ENCODE measurements at regions not wholly inside any gene's neighbourhood (a gene's known extent, or its start where the extent isn't known, plus 50 kb on each side); places are given as distances from the start of the nearest gene placed in this dataset.

DNA sequence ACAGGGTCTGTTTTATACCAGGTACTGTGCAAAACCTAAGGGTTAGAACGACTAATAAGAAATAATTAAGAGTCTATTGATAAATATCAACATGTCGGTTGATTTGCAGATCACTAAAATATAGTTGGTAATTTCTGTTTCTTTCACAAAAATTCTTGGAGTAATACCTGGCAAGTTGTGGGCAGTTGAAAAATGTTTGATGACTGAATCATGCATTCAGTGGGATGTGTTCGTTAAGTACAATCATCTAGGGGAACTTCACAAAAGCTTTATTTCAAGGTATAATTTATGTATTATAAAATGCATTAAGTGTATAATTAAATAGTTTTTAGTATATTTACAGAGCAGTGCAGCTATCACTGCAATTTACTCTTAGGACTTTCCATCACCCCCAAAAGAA is 120.0 kb downstream of the KCNA5 start:
- no peak overlapping the region for H3K27ac ChIP-seq (ENCODE audit: low read depth, low read length)
- H3K27me3 ChIP-seq (ENCODE audit: insufficient read depth, low read length): no peaks in the 10 kb centered on the region
- no peaks in the 10 kb centered on the region for H3K4me1 Mint-ChIP-seq
- no peak overlapping the region for H3K4me3 ChIP-seq (ENCODE audit: low read length in 2 of 2)
- no peaks in the 10 kb centered on the region for H3K36me3 ChIP-seq (ENCODE audit: insufficient read depth, low read length)
- no peak overlapping the region for H3K4me3 Mint-ChIP-seq
- no peaks in the 10 kb centered on the region for H3K9me3 ChIP-seq (ENCODE audit: control insufficient read depth in 1 of 2, low read length in 2 of 2)
- no peaks in the 10 kb centered on the region for H3K4me1 ChIP-seq (ENCODE audit: insufficient read depth, low read length)
- no peak for DNase-seq
- no peak overlapping the region for H3K27ac Mint-ChIP-seq
- no peaks in the 10 kb centered on the region for H3K36me3 Mint-ChIP-seq
- peaks cover 2 to 8% of the 10 kb centered on the region in 2 donors for H3K27me3 Mint-ChIP-seq
- intact Hi-C loops (cut with micrococcal nuclease): no loop called here
- ChIA-PET CTCF (ENCODE audit: partially characterized antibody) (no interaction called here), POLR2A (ENCODE audit: partially characterized antibody) (no interaction called here)
- peaks cover 0 to 3% (median 0%) of the 10 kb centered on the region in 8 donors for H3K9me3 Mint-ChIP-seq

DNA sequence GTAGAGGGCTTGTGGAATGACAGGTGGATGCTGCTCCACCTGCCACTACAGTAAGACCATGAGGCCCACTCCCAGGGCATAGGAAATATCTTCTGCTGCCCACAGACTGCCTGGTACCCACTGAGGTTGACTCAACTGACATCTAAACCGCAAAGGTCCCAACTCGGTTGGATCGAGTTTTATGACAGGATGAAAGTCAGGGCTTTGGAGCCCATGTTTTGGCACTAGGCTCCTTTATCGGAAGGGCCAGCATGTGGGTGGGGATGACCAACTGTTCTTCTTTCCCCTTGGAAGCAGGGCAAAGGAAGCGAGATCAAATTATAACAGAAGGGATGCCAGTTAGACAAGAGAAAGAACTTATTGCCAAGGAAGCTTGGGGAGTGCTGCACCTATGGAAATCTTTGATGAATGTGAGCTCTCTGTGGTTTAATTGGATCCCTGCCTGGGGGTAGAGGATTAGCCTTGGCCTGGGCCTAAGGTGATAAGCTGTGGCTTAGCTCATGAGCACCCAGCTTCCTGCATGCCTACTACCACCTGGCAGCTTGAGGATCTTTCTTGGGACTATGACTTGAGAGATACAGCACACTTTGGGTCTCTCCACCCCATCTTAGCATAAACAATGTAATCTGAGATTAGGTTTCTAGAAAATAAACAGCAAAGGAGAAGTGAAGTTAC is 121.8 kb downstream of the KCNA5 start:
- H3K4me1 Mint-ChIP-seq: no peaks in the 10 kb centered on the region
- POLR2A ChIA-PET (ENCODE audit: partially characterized antibody): no interaction called here
- no peaks in the 10 kb centered on the region for H3K36me3 ChIP-seq (ENCODE audit: insufficient read depth, low read length)

DNA sequence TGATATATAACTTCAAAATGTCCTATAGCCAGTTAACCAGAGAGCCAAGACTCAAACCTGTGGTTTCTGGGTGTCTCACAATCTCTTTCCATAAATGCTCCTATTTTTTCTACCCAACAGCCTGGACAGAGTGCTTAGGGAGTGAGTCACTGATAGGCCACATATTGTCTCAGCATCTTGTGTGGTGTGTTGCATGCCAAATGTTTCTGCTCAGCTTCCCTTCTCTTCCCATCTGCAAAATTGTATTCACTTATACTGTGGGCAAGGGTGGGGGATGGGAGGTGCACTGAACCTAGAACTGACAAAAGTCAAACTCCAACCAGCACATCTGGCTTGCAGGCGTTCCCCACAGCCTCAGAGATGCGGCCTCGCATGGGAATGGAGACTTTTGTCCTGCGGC is 123.3 kb downstream of the KCNA5 start:
- Mint-ChIP-seq H3K4me3 (no peak overlapping the region), H3K36me3 (no peaks in the 10 kb centered on the region), H3K4me1 (no peaks in the 10 kb centered on the region), H3K9me3 (peaks cover 0 to 1% (median 0%) of the 10 kb centered on the region in 8 donors), H3K27me3 (peaks cover 4 to 6% of the 10 kb centered on the region in 2 donors), H3K27ac (no peak overlapping the region)
- no peaks in the 10 kb centered on the region for H3K4me1 ChIP-seq (ENCODE audit: insufficient read depth, low read length)
- H3K4me3 ChIP-seq (ENCODE audit: low read length in 2 of 2): no peak overlapping the region
- H3K27me3 ChIP-seq (ENCODE audit: insufficient read depth, low read length): no peaks in the 10 kb centered on the region
- H3K27ac ChIP-seq (ENCODE audit: low read depth, low read length): no peak overlapping the region
- no peak for DNase-seq
- intact Hi-C loops (cut with micrococcal nuclease): no loop called here
- H3K9me3 ChIP-seq (ENCODE audit: control insufficient read depth in 1 of 2, low read length in 2 of 2): no peaks in the 10 kb centered on the region
- no peaks in the 10 kb centered on the region for H3K36me3 ChIP-seq (ENCODE audit: insufficient read depth, low read length)
- ChIA-PET CTCF (ENCODE audit: partially characterized antibody) (no interaction called here), POLR2A (ENCODE audit: partially characterized antibody) (no interaction called here)

More for the DNA sequence above, 121.8 kb downstream of the KCNA5 start:
- no peak overlapping the region for H3K27ac Mint-ChIP-seq
- intact Hi-C loops (cut with micrococcal nuclease): no loop called here
- no peaks in the 10 kb centered on the region for H3K36me3 Mint-ChIP-seq
- H3K9me3 Mint-ChIP-seq: peaks cover 0 to 3% (median 0%) of the 10 kb centered on the region in 8 donors
- H3K4me3 ChIP-seq (ENCODE audit: low read length in 2 of 2): no peak overlapping the region
- H3K27ac ChIP-seq (ENCODE audit: low read depth, low read length): no peak overlapping the region
- no peaks in the 10 kb centered on the region for H3K9me3 ChIP-seq (ENCODE audit: control insufficient read depth in 1 of 2, low read length in 2 of 2)
- H3K4me1 ChIP-seq (ENCODE audit: insufficient read depth, low read length): no peaks in the 10 kb centered on the region
- H3K27me3 ChIP-seq (ENCODE audit: insufficient read depth, low read length): no peaks in the 10 kb centered on the region
- CTCF ChIA-PET (ENCODE audit: partially characterized antibody): no interaction called here
- H3K4me3 Mint-ChIP-seq: no peak overlapping the region
- no peak for DNase-seq
- peaks cover 4 to 8% of the 10 kb centered on the region in 2 donors for H3K27me3 Mint-ChIP-seq

DNA sequence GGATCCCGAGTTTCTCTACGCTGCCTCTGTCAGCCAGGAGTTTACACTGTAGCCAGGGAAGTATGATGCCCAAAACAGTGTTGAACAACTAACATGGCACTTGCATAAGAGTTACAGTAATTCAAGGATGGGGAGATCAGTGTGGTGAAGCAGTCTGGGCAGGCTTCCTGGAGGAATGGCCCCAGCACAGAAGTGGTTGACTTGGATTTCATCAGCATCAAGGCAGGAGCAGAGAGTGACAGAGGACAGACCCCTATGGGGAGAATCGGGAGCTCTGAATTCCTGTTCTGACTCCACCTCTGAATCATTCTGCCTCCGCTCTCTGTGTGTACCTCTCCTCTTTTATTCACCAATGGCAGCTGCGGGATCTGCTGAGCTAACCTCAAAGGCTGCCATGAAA is 124.5 kb downstream of the KCNA5 start:
- Histone ChIP-seq H3K4me1 (ENCODE audit: insufficient read depth, low read length) (no peaks in the 10 kb centered on the region), H3K4me3 (ENCODE audit: low read length in 2 of 2) (no peak overlapping the region), H3K9me3 (ENCODE audit: control insufficient read depth in 1 of 2, low read length in 2 of 2) (no peaks in the 10 kb centered on the region), H3K27me3 (ENCODE audit: insufficient read depth, low read length) (no peaks in the 10 kb centered on the region), H3K27ac (ENCODE audit: low read depth, low read length) (no peak overlapping the region), H3K36me3 (ENCODE audit: insufficient read depth, low read length) (no peaks in the 10 kb centered on the region)
- Mint-ChIP-seq H3K4me1 (no peaks in the 10 kb centered on the region), H3K27ac (no peak overlapping the region), H3K27me3 (peaks cover 4 to 5% of the 10 kb centered on the region in 2 donors), H3K4me3 (no peak overlapping the region), H3K9me3 (no peaks in the 10 kb centered on the region), H3K36me3 (no peaks in the 10 kb centered on the region)
- intact Hi-C loops (cut with micrococcal nuclease): no loop called here
- ChIA-PET CTCF (ENCODE audit: partially characterized antibody) (no interaction called here), POLR2A (ENCODE audit: partially characterized antibody) (no interaction called here)
- no peak for DNase-seq

DNA sequence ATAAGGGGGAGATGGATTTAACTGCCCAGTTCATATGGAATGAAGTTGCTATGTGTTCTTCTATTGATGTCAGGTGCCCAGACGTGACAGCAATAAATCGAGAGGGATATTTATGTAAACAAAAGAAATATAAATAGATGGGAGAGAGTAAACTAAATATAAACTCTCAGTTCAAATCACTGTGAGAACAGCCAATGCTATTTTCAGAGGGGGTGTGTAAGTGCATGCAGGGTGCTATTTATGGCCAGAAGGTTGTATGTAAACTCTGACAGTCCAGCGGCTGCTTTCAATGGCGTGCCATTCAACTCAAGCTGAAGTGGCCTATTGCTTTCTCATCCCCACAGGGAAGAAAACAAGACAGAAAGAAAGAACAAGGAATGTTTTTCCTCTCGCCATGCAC is 127.2 kb downstream of the KCNA5 start:
- CTCF ChIA-PET (ENCODE audit: partially characterized antibody): no interaction called here
- peaks cover 4 to 5% of the 10 kb centered on the region in 2 donors for H3K27me3 Mint-ChIP-seq
- no peak for DNase-seq
- no peaks in the 10 kb centered on the region for H3K36me3 ChIP-seq (ENCODE audit: insufficient read depth, low read length)
- intact Hi-C loops (cut with micrococcal nuclease): no loop called here
- H3K9me3 Mint-ChIP-seq: no peaks in the 10 kb centered on the region
- H3K27ac Mint-ChIP-seq: no peak overlapping the region
- no peaks in the 10 kb centered on the region for H3K9me3 ChIP-seq (ENCODE audit: control insufficient read depth in 1 of 2, low read length in 2 of 2)
- no peak overlapping the region for H3K4me3 ChIP-seq (ENCODE audit: low read length in 2 of 2)
- H3K27me3 ChIP-seq (ENCODE audit: insufficient read depth, low read length): no peaks in the 10 kb centered on the region
- POLR2A ChIA-PET (ENCODE audit: partially characterized antibody): no interaction called here
- H3K4me3 Mint-ChIP-seq: no peak overlapping the region
- H3K4me1 Mint-ChIP-seq: no peaks in the 10 kb centered on the region
- H3K36me3 Mint-ChIP-seq: no peaks in the 10 kb centered on the region
- H3K27ac ChIP-seq (ENCODE audit: low read depth, low read length): no peak overlapping the region
- no peaks in the 10 kb centered on the region for H3K4me1 ChIP-seq (ENCODE audit: insufficient read depth, low read length)

DNA sequence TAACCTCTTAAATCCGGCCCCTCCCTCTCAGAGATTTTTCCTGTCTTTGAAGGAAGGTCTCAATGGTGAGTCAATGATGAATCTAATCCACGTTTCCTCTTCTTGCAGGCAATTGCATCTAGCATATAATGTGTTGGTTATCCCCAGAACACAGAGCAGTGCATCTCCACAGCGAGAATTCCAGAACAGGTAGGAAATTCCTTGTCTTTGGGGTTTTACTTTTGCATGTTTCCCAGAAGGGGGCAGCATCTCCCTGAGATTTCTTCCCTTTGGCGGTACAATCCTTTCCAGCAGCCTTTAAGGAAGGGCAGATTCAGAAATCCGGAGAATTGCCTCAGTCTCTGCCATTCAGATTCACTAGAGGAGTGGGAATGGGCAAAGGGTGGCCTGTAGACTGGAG is 128.0 kb downstream of the KCNA5 start:
- intact Hi-C loops (cut with micrococcal nuclease): no loop called here
- Histone ChIP-seq H3K27ac (ENCODE audit: low read depth, low read length) (no peak overlapping the region), H3K36me3 (ENCODE audit: insufficient read depth, low read length) (no peaks in the 10 kb centered on the region), H3K4me3 (ENCODE audit: low read length in 2 of 2) (no peak overlapping the region), H3K9me3 (ENCODE audit: control insufficient read depth in 1 of 2, low read length in 2 of 2) (no peaks in the 10 kb centered on the region), H3K27me3 (ENCODE audit: insufficient read depth, low read length) (no peaks in the 10 kb centered on the region), H3K4me1 (ENCODE audit: insufficient read depth, low read length) (no peaks in the 10 kb centered on the region)
- ChIA-PET POLR2A (ENCODE audit: partially characterized antibody) (no interaction called here), CTCF (ENCODE audit: partially characterized antibody) (no interaction called here)
- peaks cover 4 to 5% of the 10 kb centered on the region in 2 donors for H3K27me3 Mint-ChIP-seq
- H3K36me3 Mint-ChIP-seq: no peaks in the 10 kb centered on the region
- DNase-seq: no peak
- H3K4me1 Mint-ChIP-seq: no peaks in the 10 kb centered on the region
- no peak overlapping the region for H3K27ac Mint-ChIP-seq
- no peaks in the 10 kb centered on the region for H3K9me3 Mint-ChIP-seq
- no peak overlapping the region for H3K4me3 Mint-ChIP-seq

DNA sequence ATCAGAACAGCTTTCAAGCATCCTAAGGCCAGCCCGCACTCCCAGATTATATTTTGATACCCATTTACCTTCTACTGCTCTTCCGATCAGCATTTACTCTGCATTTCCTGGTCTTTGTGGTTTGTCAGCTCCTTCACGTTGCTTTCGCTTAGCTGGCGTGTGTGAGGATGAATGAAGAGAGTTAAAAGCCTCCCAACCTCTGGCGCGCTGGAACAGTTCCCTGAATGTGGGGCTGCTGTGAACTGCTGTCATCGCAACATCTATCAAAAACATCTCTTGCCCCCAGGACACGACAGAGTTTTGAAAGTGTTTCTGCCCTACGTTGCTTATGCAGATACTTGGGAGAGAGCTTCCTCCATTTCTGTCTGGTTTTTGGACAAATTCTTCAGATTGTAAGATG is 129.2 kb downstream of the KCNA5 start:
- Mint-ChIP-seq H3K4me1 (no peaks in the 10 kb centered on the region), H3K36me3 (no peaks in the 10 kb centered on the region), H3K9me3 (no peaks in the 10 kb centered on the region), H3K4me3 (no peak overlapping the region), H3K27ac (no peak overlapping the region), H3K27me3 (peaks cover 3 to 4% of the 10 kb centered on the region in 2 donors)
- Histone ChIP-seq H3K4me1 (ENCODE audit: insufficient read depth, low read length) (no peaks in the 10 kb centered on the region), H3K36me3 (ENCODE audit: insufficient read depth, low read length) (no peaks in the 10 kb centered on the region), H3K27ac (ENCODE audit: low read depth, low read length) (no peak overlapping the region), H3K27me3 (ENCODE audit: insufficient read depth, low read length) (no peaks in the 10 kb centered on the region), H3K4me3 (ENCODE audit: low read length in 2 of 2) (no peak overlapping the region), H3K9me3 (ENCODE audit: control insufficient read depth in 1 of 2, low read length in 2 of 2) (no peaks in the 10 kb centered on the region)
- intact Hi-C loops (cut with micrococcal nuclease): no loop called here
- DNase-seq: no peak
- POLR2A ChIA-PET (ENCODE audit: partially characterized antibody): no interaction called here
- CTCF ChIA-PET (ENCODE audit: partially characterized antibody): no interaction called here

DNA sequence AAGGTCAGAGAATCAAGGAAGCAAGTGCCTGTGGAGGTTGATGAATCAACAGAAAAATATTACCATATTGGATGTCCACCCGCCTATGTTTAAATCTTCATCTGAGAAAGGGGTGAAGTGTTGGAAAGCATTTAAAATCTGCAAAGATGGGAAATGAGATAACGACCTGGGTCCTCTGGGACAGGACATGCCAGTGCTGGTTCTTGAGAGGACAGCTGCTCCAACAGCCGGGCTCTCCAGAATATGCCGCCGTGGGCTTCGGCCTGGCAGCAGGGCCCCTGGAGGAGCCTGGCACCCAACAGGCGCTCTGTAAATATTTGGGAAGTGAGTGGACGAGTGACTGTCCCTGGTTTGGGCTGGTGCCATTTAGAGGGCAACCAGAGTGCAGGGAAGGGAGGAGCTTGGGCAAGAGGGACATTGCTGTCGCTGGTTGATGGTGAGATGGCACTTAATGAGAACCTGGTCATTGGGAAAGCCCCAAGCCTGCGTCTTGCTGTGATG is 129.9 kb downstream of the KCNA5 start:
- ChIA-PET POLR2A (ENCODE audit: partially characterized antibody) (no interaction called here), CTCF (ENCODE audit: partially characterized antibody) (no interaction called here)
- H3K4me3 Mint-ChIP-seq: no peak overlapping the region
- no peaks in the 10 kb centered on the region for H3K9me3 ChIP-seq (ENCODE audit: control insufficient read depth in 1 of 2, low read length in 2 of 2)
- no peak for DNase-seq
- no peaks in the 10 kb centered on the region for H3K27me3 ChIP-seq (ENCODE audit: insufficient read depth, low read length)
- H3K4me1 ChIP-seq (ENCODE audit: insufficient read depth, low read length): no peaks in the 10 kb centered on the region
- H3K27me3 Mint-ChIP-seq: peaks cover 0 to 3% of the 10 kb centered on the region in 2 donors
- intact Hi-C loops (cut with micrococcal nuclease): no loop called here
- no peak overlapping the region for H3K27ac Mint-ChIP-seq
- no peak overlapping the region for H3K27ac ChIP-seq (ENCODE audit: low read depth, low read length)
- H3K36me3 Mint-ChIP-seq: no peaks in the 10 kb centered on the region
- H3K36me3 ChIP-seq (ENCODE audit: insufficient read depth, low read length): no peaks in the 10 kb centered on the region
- no peaks in the 10 kb centered on the region for H3K4me1 Mint-ChIP-seq
- H3K4me3 ChIP-seq (ENCODE audit: low read length in 2 of 2): no peak overlapping the region
- no peaks in the 10 kb centered on the region for H3K9me3 Mint-ChIP-seq

All from CD4-positive, alpha-beta memory T cell (primary cell).